ENCODE measurements at regions not wholly inside any gene's neighbourhood (a gene's known extent, or its start where the extent isn't known, plus 50 kb on each side); places are given as distances from the start of the nearest gene placed in this dataset.

DNA sequence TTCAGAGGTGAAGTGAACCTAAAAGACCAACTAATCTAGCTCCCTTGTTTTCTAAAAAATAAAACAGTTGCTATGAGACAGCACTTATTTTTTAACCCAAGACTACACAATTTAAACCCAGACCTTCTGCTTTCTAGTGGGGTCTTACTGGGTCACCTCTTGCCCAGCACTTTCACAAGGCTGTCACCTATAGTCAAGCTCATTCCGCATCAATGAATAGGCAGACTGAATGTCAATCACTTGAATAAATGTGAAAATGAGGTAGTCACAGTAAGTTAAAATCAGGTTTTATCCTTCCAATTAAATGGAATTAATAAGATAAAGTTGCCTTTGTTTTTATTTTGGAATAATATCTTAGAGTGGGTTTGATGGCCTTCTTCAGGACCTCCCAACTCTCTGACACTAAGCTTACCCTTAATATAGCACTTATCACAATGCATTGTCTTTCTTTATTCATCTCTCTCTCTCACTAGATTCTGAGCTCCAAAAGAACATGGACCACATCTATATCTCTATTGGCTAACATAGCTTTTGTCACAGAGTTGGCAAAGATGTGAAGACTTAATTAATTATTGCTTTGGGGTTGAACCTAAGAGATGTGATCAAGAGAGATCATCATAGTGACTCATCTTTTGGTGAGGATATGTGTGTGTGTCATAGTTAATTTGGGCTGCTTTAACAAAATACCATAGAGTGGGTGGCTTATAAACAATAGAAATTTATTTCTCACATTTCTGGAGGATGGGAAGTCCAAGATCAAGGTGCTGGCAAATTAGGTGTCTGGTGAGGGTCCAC, 248.7 kb upstream of the DAB1 start:
- H4K20me1 ChIP-seq (ENCODE audit: insufficient read depth) = no peaks in the 10 kb centered on the region
- RAD21 ChIA-PET (ENCODE audit: low non-redundant PET in 1 of 2, low total read pairs in 2 of 2, uncharacterized antibody in 2 of 2, unreplicated experiment in 2 of 2) = no interaction called here
- H3K27me3 ChIP-seq (ENCODE audit: insufficient read depth, low read length) = no peaks in the 10 kb centered on the region
- H3K4me1 ChIP-seq (ENCODE audit: control insufficient read depth in 1 of 2, insufficient read depth in 2 of 2, low read length in 2 of 2) = no peaks in the 10 kb centered on the region
- CTCF ChIA-PET = no interaction called here
- no peaks in the 10 kb centered on the region for H3K9me2 ChIP-seq (ENCODE audit: insufficient read depth)
- no peaks in the 10 kb centered on the region for H3K36me3 ChIP-seq (ENCODE audit: control insufficient read depth in 1 of 2, insufficient read depth in 2 of 2, low read length in 2 of 2)
- ATAC-seq (no peak), DNase-seq (ENCODE audit: low read depth, low spot score) (no peak)
- H3K4me3 ChIP-seq (replicated peaks in 1 of 2; ENCODE audit: low read depth in 1 of 2, low read length in 2 of 2) = no peak overlapping the region
- no peaks in the 10 kb centered on the region for H3K9me3 ChIP-seq (ENCODE audit: control insufficient read depth in 1 of 2, insufficient read depth in 1 of 2, low read depth in 1 of 2, low read length in 2 of 2)
- H3K27ac ChIP-seq (ENCODE audit: low read depth, low read length) = no peak overlapping the region
- POLR2A ChIA-PET = no interaction called here
- intact Hi-C loops (cut with micrococcal nuclease) = no loop called here
- H2AFZ ChIP-seq (ENCODE audit: low read depth, low read length, poor library complexity, severe bottlenecking) = no peak overlapping the region
- TF ChIP-seq ZNF274 (IDR thresholded peaks at IDR 0.05; ENCODE audit: low read depth, low read length) = no peak
- TF ChIP-seq EZH2 (IDR thresholded peaks at IDR 0.05) = no peak
- no peak for TF ChIP-seq ELF1 (IDR thresholded peaks at IDR 0.05; ENCODE audit: borderline replicate concordance, low read depth)
- no peak for TF ChIP-seq POLR2AphosphoS5 (IDR thresholded peaks at IDR 0.05; ENCODE audit: low read depth, low read length)
- TF ChIP-seq, protein P1, sequence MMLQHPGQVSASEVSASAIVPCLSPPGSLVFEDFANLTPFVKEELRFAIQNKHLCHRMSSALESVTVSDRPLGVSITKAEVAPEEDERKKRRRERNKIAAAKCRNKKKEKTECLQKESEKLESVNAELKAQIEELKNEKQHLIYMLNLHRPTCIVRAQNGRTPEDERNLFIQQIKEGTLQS (IDR thresholded peaks at IDR 0.05) = no peak
- no peak for TF ChIP-seq SRF (IDR thresholded peaks at IDR 0.05; ENCODE audit: low read depth)
- TF ChIP-seq YY1 (IDR thresholded peaks at IDR 0.05; ENCODE audit: extremely low read depth, insufficient replicate concordance, low read depth, low read length) = no peak
- TF ChIP-seq POLR2A (IDR thresholded peaks at IDR 0.05; ENCODE audit: borderline replicate concordance, extremely low read depth, insufficient read depth, insufficient read length) = no peak
- no peak for TF ChIP-seq FOSL1 (IDR thresholded peaks at IDR 0.05; ENCODE audit: low read depth)
- TF ChIP-seq, protein P2, sequence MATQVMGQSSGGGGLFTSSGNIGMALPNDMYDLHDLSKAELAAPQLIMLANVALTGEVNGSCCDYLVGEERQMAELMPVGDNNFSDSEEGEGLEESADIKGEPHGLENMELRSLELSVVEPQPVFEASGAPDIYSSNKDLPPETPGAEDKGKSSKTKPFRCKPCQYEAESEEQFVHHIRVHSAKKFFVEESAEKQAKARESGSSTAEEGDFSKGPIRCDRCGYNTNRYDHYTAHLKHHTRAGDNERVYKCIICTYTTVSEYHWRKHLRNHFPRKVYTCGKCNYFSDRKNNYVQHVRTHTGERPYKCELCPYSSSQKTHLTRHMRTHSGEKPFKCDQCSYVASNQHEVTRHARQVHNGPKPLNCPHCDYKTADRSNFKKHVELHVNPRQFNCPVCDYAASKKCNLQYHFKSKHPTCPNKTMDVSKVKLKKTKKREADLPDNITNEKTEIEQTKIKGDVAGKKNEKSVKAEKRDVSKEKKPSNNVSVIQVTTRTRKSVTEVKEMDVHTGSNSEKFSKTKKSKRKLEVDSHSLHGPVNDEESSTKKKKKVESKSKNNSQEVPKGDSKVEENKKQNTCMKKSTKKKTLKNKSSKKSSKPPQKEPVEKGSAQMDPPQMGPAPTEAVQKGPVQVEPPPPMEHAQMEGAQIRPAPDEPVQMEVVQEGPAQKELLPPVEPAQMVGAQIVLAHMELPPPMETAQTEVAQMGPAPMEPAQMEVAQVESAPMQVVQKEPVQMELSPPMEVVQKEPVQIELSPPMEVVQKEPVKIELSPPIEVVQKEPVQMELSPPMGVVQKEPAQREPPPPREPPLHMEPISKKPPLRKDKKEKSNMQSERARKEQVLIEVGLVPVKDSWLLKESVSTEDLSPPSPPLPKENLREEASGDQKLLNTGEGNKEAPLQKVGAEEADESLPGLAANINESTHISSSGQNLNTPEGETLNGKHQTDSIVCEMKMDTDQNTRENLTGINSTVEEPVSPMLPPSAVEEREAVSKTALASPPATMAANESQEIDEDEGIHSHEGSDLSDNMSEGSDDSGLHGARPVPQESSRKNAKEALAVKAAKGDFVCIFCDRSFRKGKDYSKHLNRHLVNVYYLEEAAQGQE (IDR thresholded peaks at IDR 0.05; ENCODE audit: low read depth) = no peak
- no peak for TF ChIP-seq SP1 (IDR thresholded peaks at IDR 0.05; ENCODE audit: low read depth)
- no peak for TF ChIP-seq SIN3A (IDR thresholded peaks at IDR 0.05; ENCODE audit: low read depth)
- TF ChIP-seq TCF7L2 (IDR thresholded peaks at IDR 0.05; ENCODE audit: borderline replicate concordance, extremely low read depth, insufficient read depth, insufficient read length) = no peak
- TF ChIP-seq EGR1 (IDR thresholded peaks at IDR 0.05; ENCODE audit: low read depth) = no peak
- TF ChIP-seq, protein P3, sequence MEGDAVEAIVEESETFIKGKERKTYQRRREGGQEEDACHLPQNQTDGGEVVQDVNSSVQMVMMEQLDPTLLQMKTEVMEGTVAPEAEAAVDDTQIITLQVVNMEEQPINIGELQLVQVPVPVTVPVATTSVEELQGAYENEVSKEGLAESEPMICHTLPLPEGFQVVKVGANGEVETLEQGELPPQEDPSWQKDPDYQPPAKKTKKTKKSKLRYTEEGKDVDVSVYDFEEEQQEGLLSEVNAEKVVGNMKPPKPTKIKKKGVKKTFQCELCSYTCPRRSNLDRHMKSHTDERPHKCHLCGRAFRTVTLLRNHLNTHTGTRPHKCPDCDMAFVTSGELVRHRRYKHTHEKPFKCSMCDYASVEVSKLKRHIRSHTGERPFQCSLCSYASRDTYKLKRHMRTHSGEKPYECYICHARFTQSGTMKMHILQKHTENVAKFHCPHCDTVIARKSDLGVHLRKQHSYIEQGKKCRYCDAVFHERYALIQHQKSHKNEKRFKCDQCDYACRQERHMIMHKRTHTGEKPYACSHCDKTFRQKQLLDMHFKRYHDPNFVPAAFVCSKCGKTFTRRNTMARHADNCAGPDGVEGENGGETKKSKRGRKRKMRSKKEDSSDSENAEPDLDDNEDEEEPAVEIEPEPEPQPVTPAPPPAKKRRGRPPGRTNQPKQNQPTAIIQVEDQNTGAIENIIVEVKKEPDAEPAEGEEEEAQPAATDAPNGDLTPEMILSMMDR (IDR thresholded peaks at IDR 0.05 in 2 of 3, conservative IDR thresholded peaks at IDR 0.05 in 1 of 3; ENCODE audit: borderline replicate concordance in 1 of 3, insufficient read depth in 1 of 3, low read depth in 2 of 3, low read length in 2 of 3) = no peak
- no peak for TF ChIP-seq EZH2phosphoT487 (IDR thresholded peaks at IDR 0.05; ENCODE audit: borderline replicate concordance)
- TF ChIP-seq, protein P4, sequence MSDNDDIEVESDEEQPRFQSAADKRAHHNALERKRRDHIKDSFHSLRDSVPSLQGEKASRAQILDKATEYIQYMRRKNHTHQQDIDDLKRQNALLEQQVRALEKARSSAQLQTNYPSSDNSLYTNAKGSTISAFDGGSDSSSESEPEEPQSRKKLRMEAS (IDR thresholded peaks at IDR 0.05) = no peak
- TF ChIP-seq JUND (IDR thresholded peaks at IDR 0.05) = no peak
- H3K79me2 ChIP-seq (ENCODE audit: insufficient read depth, low read length) = no peaks in the 10 kb centered on the region
- H3K4me2 ChIP-seq (ENCODE audit: low read length) = no peak overlapping the region
- BruUV-seq (replicated peaks) = no TSS peak
- H3K9ac ChIP-seq (ENCODE audit: low read length) = no peak overlapping the region
